ENCODE measurements at regions not wholly inside any gene's neighbourhood (a gene's known extent, or its start where the extent isn't known, plus 50 kb on each side); places are given as distances from the start of the nearest gene placed in this dataset.

GRCh38 chr13:80399340-80400163 lies 58.6 kb upstream of the SPRY2 start:
- TF ChIP-seq PHF8 (IDR thresholded peaks at IDR 0.05; ENCODE audit: borderline replicate concordance, low read depth), result no peak
- no peak for TF ChIP-seq CTCF (IDR thresholded peaks at IDR 0.05)
- TF ChIP-seq REST (IDR thresholded peaks at IDR 0.05), result no peak
- TF ChIP-seq CHD2 (IDR thresholded peaks at IDR 0.05; ENCODE audit: low read length, partially characterized antibody), result no peak
- TF ChIP-seq NR3C1 (IDR thresholded peaks at IDR 0.05), result no peak
- TF ChIP-seq POLR2A (IDR thresholded peaks at IDR 0.05; ENCODE audit: low read length), result no peak
- TF ChIP-seq BHLHE40 (IDR thresholded peaks at IDR 0.05; ENCODE audit: low read depth, low read length), result no peak
- no peak for TF ChIP-seq RARB (CRISPR knock-in tag; IDR thresholded peaks at IDR 0.05)
- TF ChIP-seq CBX8 (IDR thresholded peaks at IDR 0.05), result no peak

Measured in A549 (cell line).